Kidney epithelial cell (primary cell): ENCODE measurements at regions not wholly inside any gene's neighbourhood (a gene's known extent, or its start where the extent isn't known, plus 50 kb on each side); places are given as distances from the start of the nearest gene placed in this dataset.

Experiments
- DNase-seq: peaks from one replicate; pipeline ENCODE4 v3.0.0-alpha.2; 2010; ENCODE audit warnings: low read depth
- H3K27me3 ChIP-seq: 2 replicates; pipeline ENCODE4 v1.6.0; 2011; ENCODE audit warnings: low read length; ENCODE audit not compliant: control insufficient read depth, insufficient read depth
- H3K36me3 ChIP-seq: 2 replicates; pipeline ENCODE4 v1.5.1; 2011; ENCODE audit warnings: low read length; ENCODE audit not compliant: control insufficient read depth, insufficient read depth
- H3K4me3 ChIP-seq: 2 replicates; pipeline ENCODE4 v1.5.1; 2011; ENCODE audit warnings: low read depth, mild to moderate bottlenecking, control low read depth, low read length
- TF ChIP-seq, protein P1 (sequence below): IDR thresholded peaks from 2 replicates; pipeline ENCODE4 v1.5.1; 2011; ENCODE audit warnings: mild to moderate bottlenecking, moderate library complexity, low read length, control low read depth, inconsistent platforms; ENCODE audit not compliant: insufficient read depth, poor library complexity, severe bottlenecking

DNA sequence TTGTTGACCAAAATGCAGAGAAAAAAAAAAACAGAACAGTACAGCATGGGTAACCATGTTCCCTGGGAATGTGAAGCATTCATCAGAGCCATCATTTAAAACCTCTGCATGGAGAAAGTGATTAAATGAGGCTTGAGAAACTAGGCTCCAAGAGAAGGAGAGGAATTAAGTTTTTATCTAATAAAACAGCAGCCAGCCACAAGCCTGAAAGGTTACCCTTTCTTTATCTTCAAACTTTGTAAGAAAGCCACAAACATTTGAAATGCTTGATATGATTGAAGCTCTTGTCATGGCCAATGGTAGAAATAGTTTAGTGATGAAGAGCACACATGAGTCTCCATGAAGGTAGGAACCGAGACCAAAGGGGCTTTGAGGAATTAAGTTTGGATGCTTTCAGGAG lies 144.9 kb upstream of the SYT1 start:
- TF ChIP-seq, protein P1, sequence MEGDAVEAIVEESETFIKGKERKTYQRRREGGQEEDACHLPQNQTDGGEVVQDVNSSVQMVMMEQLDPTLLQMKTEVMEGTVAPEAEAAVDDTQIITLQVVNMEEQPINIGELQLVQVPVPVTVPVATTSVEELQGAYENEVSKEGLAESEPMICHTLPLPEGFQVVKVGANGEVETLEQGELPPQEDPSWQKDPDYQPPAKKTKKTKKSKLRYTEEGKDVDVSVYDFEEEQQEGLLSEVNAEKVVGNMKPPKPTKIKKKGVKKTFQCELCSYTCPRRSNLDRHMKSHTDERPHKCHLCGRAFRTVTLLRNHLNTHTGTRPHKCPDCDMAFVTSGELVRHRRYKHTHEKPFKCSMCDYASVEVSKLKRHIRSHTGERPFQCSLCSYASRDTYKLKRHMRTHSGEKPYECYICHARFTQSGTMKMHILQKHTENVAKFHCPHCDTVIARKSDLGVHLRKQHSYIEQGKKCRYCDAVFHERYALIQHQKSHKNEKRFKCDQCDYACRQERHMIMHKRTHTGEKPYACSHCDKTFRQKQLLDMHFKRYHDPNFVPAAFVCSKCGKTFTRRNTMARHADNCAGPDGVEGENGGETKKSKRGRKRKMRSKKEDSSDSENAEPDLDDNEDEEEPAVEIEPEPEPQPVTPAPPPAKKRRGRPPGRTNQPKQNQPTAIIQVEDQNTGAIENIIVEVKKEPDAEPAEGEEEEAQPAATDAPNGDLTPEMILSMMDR, result no peak
- Histone ChIP-seq H3K36me3 (no peaks in the 10 kb centered on the region), H3K27me3 (no peaks in the 10 kb centered on the region)

DNA sequence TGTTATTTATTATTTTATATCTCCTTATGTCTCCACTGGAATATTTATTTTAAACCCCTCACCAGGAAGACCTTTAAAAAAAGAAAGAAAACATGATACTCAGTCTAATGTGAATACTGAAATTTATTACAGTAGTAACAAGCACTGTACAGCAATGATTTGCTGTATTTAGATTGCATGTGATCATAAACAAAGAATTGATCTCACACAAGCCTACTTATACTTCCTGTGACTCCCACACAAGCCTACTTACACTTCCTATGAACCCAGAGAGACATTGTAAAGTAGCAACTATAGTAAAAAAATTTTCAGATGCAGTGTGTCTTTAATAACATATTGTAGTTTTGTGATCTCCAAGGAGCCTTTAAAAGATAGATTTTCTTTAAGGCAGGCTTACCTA lies 142.7 kb upstream of the SYT1 start:
- no peak overlapping the region for H3K4me3 ChIP-seq
- DNase-seq, result no peak
- H3K27me3 ChIP-seq, result no peaks in the 10 kb centered on the region
- no peaks in the 10 kb centered on the region for H3K36me3 ChIP-seq
- TF ChIP-seq, protein P1, result no peak

More for the DNA sequence above, 144.9 kb upstream of the SYT1 start:
- H3K4me3 ChIP-seq, result no peak overlapping the region
- DNase-seq, result no peak

DNA sequence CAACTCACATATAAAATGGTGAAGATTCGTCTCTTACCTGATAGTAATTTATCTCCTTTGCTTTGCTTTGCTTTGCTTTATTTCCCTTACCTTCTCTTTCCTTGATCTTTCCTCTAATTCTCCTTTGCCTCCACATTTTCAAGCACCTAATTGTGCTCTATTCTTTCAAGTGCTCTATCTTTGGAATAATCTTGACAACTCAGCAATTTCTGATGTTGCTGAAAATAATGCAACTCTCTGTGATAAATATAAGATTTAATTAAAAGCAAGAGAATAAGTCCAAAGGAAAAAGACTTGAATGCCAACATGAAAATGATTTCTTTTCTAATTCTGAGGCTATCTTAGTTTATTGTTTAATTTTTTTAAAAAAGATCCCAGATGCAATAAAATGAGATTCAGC lies 139.5 kb upstream of the SYT1 start:
- no peak overlapping the region for H3K4me3 ChIP-seq
- TF ChIP-seq, protein P1, result no peak
- H3K36me3 ChIP-seq, result no peaks in the 10 kb centered on the region
- DNase-seq, result no peak
- H3K27me3 ChIP-seq, result no peaks in the 10 kb centered on the region

DNA sequence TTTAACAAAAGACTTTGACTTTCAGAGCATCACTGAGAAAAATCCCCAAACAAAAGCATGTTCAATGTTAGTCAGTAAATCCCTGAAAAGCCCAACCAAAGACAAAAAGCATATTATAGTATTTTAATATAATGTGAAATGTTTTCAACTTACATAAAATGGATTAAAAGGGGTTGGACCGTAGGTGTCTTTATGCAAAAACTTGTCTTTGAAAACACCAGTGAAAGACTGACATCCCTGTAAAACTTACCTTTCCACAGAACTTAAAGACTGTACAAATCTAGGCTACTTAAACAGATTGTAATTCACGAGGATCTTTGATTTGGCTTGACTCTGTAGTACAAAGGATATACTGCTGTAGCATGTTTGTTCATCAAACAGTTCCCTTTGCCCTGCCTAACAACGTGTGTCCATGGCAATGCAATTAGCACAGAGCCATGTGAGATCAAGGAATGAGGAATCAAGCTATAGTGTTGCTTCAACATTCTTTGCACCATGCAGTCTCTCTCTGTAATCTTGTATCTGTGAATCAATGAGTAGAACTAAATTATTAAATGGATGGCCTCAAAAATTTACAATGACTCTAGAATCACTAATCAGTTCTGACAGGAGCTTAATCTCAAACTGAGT lies 138.5 kb upstream of the SYT1 start:
- TF ChIP-seq, protein P1, result no peak
- H3K4me3 ChIP-seq, result no peak overlapping the region
- no peaks in the 10 kb centered on the region for H3K27me3 ChIP-seq
- H3K36me3 ChIP-seq, result no peaks in the 10 kb centered on the region
- no peak for DNase-seq

DNA sequence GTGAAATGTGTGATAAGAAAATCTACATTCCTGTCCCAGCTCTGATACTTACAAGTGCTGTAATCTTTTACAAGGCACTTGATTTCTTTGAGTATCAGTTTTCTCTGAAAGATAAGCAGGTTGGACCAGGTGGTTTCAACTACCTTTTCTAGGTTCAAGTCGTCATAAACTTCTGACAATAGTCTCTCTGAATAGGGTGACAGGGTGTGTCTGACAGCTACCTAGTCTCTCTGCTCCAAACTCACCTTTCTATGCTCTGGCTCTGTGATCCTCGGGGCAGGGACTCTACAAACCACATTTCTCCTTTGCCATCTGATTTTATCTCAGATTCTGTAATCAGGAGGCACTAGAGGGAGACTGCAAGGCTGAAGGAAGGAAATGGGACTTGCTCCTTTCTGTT lies 137.7 kb upstream of the SYT1 start:
- Histone ChIP-seq H3K27me3 (no peaks in the 10 kb centered on the region), H3K36me3 (no peaks in the 10 kb centered on the region), H3K4me3 (no peak overlapping the region)
- TF ChIP-seq, protein P1, result no peak
- no peak for DNase-seq

DNA sequence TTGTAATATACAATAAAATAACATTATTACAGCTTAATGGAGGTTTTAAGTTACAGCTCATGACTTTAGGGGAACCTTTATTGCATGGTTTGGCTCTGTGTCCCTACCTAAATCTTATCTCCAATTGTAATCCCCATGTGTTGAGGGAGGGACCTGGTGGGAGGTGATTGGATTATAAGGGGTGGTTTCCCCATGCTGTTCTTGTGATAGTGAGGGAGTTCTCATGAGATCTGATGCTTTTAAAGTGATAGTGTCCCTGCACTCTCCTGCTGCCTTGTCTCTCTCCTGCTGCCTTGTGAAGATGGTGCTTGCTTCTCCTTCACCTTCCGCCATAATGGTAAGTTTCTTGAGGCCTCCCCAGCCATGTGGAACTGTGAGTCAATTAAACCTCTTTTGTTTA lies 132.1 kb upstream of the SYT1 start:
- Histone ChIP-seq H3K27me3 (no peaks in the 10 kb centered on the region), H3K4me3 (no peak overlapping the region), H3K36me3 (no peaks in the 10 kb centered on the region)
- DNase-seq, result no peak
- TF ChIP-seq, protein P1, result no peak
